ENCODE measurements at regions not wholly inside any gene's neighbourhood (a gene's known extent, or its start where the extent isn't known, plus 50 kb on each side); places are given as distances from the start of the nearest gene placed in this dataset.
"Not testable (repeated sequence)": the region's sequence is repeated elsewhere in the genome, so short reads cannot be mapped to it uniquely, and the experiment has no call there.

DNA sequence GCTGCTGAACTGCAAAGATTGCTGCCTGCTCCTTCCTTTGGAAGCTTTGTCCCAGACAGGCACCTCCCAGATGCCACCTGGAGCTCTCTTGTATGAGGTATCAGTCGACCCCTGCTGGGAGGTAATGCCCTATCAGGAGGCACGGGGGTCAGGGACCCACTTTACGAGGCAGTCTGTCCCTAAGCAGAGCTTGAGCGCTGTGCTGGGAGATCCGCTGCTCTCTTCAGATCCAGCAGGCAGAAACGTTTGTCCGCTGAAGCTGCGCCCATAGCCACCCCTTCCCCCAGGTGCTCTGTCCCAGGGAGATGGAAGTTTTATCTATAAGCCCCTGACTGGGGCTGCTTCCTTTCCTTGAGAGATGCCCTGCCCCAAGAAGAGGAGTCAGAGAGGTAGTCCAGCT, 197.5 kb downstream of the NAF1 start:
- no peaks in the 10 kb centered on the region for H3K36me3 Mint-ChIP-seq
- H3K27ac Mint-ChIP-seq = no peak overlapping the region
- H3K27me3 Mint-ChIP-seq = no peaks in the 10 kb centered on the region
- ATAC-seq = no peak
- peaks cover 5% of the 10 kb centered on the region for H3K9me3 Mint-ChIP-seq
- no peaks in the 10 kb centered on the region for H3K4me1 Mint-ChIP-seq
- H3K4me3 Mint-ChIP-seq = no peak overlapping the region

DNA sequence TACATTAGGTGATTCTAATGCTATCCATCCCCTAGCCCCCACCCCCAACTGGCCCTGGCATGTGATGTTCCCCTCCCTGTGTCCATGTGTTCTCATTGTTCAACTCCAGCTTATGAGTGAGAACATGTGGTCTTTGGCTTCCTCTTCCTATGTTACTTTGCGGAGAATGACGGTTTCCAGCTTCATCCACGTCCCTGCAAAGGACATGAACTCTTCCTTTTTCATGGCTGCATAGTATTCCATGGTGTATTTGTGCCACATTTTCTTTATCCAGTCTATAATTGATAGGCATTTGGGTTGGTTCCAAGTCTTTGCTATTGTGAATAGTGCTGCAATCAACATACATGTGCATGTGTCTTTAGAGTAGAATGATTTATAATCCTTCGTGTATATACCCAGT, 200.7 kb downstream of the NAF1 start:
- H3K4me1 Mint-ChIP-seq, H3K9me3 Mint-ChIP-seq, H3K36me3 Mint-ChIP-seq, ATAC-seq, H3K4me3 Mint-ChIP-seq, H3K27ac Mint-ChIP-seq, H3K27me3 Mint-ChIP-seq: not testable (repeated sequence)

DNA sequence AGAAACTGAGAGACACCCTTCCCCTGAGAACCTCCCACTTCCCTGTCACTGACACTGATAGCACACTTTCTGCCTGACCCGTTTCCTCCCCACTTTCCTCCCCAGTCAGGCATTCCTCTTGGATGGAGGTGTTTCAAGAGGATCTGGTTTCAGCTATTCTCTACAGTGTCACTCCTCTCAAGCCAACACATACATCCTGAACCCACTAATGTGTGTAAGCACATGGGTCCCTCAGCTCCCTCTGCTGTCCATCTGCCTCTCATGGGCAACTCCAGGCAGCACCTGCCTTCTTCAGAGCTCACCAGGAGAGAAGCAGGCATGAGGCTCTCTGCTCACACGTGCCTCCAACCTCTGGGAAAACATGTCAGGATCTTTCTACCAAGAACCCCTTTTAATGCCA, 207.6 kb downstream of the NAF1 start:
- H3K4me1 Mint-ChIP-seq = no peaks in the 10 kb centered on the region
- ATAC-seq = peak; percentile 42
- no peak overlapping the region for H3K27ac Mint-ChIP-seq
- no peaks in the 10 kb centered on the region for H3K36me3 Mint-ChIP-seq
- H3K9me3 Mint-ChIP-seq = no peaks in the 10 kb centered on the region
- no peak overlapping the region for H3K4me3 Mint-ChIP-seq
- H3K27me3 Mint-ChIP-seq = no peaks in the 10 kb centered on the region

DNA sequence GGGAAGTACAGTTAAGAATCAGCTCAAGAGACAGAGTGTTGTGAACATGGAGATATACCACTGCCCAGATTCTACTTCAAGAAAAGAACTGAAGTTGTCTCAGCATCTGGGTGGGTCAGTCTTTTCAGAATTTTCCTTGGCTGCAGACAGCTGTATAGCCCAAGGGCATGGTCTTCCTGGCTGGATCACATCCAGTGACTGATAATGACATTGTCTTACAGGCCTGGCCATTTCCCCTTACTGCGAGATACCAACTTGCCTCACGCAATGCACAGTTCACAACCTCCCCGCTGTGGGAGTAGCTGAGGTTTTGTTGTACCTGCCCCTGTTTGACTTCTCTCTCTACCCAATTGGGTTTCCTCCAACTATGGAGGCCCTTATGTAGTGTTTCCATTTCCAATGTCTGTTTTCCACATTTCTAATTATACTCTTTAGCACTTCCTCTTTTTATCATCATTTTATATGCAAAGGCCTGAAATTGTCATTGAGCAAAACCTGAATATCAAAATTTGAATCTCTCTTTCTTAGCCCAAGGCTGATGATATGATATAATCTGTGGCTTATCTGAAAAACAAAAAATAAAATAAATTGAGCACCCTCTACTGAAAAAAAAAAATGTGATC, 209.1 kb downstream of the NAF1 start:
- H3K27ac Mint-ChIP-seq = no peak overlapping the region
- no peaks in the 10 kb centered on the region for H3K27me3 Mint-ChIP-seq
- no peak overlapping the region for H3K4me3 Mint-ChIP-seq
- H3K9me3 Mint-ChIP-seq = no peaks in the 10 kb centered on the region
- no peaks in the 10 kb centered on the region for H3K4me1 Mint-ChIP-seq
- H3K36me3 Mint-ChIP-seq = no peaks in the 10 kb centered on the region
- no peak for ATAC-seq

DNA sequence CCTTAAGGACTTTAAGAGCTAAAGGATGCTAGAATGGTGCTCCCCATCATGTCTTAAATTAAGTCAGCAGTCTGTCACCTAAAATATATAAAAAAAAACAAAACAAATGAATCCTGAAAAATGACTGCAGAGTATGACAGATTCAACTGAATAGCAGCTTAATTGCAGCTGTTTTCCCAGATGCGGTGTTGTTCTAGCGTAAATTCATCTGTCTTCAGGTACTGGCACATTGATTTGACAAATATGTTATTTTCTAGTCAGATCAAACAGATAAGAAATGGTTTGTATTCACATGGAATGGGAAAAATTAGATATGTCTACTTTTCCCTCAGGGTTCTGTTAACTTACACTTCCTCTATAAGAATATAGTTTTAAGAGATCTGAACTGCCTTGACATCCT, 211.7 kb downstream of the NAF1 start:
- Mint-ChIP-seq H3K27me3 (no peaks in the 10 kb centered on the region), H3K4me1 (no peaks in the 10 kb centered on the region), H3K9me3 (no peaks in the 10 kb centered on the region), H3K27ac (no peak overlapping the region), H3K36me3 (no peaks in the 10 kb centered on the region), H3K4me3 (no peak overlapping the region)
- ATAC-seq = no peak

DNA sequence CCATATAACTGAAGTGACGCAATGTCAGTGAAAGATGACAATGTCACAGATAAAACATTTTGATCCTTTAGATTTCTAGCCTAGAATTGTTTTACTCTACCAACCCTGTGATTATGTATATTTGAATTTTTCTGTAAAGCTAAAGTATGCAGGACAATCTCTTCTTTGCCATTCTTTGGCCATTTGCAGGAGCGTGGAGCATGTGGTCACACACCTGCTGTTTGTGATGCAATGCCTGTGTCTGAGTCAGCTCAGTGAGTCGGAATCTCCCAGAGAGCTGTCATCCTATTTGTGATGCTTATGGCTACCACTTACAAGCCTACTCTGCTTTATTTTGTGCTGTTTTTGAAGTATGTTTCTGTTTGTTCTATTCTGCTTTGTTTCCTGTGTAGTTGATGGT, 214.5 kb downstream of the NAF1 start:
- H3K9me3 Mint-ChIP-seq = no peaks in the 10 kb centered on the region
- no peak overlapping the region for H3K4me3 Mint-ChIP-seq
- no peaks in the 10 kb centered on the region for H3K27me3 Mint-ChIP-seq
- H3K27ac Mint-ChIP-seq = no peak overlapping the region
- no peak for ATAC-seq
- no peaks in the 10 kb centered on the region for H3K4me1 Mint-ChIP-seq
- H3K36me3 Mint-ChIP-seq = no peaks in the 10 kb centered on the region

DNA sequence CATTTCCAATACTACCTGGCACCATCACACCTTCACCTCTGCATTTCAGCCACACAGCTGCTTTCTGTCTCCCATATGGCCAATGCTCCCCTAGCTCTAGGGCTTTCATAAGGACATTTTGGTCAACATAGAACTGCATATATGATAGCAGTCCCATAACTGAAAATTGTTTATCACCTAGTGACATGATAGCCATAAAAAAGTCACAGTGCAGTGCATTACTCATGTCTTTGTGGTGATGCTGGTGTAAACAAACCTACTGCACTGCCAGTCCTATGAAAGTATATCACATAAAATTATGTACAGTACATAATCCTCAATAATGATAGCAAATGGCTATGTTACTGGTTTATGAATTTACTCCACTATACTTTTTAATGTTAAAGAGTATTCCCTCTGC, 221.0 kb downstream of the NAF1 start:
- Mint-ChIP-seq H3K27ac (no peak overlapping the region), H3K27me3 (peaks cover 14% of the 10 kb centered on the region), H3K4me1 (no peaks in the 10 kb centered on the region), H3K36me3 (no peaks in the 10 kb centered on the region), H3K9me3 (no peaks in the 10 kb centered on the region), H3K4me3 (no peak overlapping the region)
- ATAC-seq = no peak

DNA sequence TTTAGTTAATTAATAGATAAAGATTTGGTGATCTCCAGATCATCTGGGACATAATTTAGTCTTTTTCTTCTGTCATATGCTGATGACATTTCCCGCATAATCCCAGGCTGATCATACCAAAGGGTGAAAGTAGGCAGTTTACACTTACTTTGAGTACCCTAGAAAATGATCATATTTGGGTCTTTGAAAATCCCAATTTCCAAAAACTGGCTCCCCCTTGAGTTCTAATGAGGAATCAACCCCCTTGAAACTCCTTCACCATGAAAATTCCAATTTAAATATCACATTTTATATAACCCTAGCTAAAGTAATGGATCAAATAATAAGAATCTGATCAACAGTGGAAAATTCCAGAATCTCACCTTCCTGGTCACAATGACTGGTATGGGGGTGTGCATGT, 223.4 kb downstream of the NAF1 start:
- Mint-ChIP-seq H3K9me3 (no peaks in the 10 kb centered on the region), H3K4me3 (no peak overlapping the region)

DNA sequence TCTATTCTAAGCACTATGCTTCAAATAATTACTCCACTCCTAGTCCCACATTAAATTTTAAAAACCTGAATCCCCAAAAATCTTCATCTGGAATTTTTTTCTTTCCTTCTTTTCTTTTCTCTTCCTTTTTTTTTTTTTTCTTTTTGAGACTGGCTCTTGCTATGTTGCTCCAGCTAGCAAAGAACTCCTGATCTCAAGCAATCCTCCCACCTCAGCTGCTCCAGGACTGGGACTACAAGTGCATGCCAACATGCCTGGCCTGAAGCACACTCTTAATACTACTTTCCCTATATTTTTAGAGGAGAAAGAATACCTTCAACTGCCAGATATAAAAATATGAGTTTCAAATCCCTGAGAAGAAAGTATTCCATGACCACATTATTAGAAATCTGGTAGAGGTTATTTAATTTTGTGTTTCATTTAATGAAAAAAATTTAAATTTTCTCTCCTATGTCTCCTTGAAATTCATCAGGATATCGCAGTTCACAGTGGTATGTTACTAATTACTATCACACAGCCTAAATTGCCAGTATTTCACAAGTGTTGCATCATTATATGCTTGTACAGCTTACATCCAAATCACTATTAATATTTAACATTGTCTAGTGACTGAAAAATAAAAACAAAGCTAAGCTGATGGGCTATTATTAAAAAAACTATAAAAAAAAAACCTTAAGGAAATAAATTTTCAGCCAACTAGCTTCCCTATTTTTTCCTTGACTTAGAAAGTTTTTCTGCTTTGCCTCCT, 227.8 kb downstream of the NAF1 start:
- no peaks in the 10 kb centered on the region for H3K36me3 Mint-ChIP-seq
- no peaks in the 10 kb centered on the region for H3K9me3 Mint-ChIP-seq
- no peak for ATAC-seq
- H3K4me1 Mint-ChIP-seq = no peaks in the 10 kb centered on the region
- H3K27ac Mint-ChIP-seq = no peak overlapping the region
- no peak overlapping the region for H3K4me3 Mint-ChIP-seq
- no peaks in the 10 kb centered on the region for H3K27me3 Mint-ChIP-seq

More for the DNA sequence above, 223.4 kb downstream of the NAF1 start:
- no peaks in the 10 kb centered on the region for H3K36me3 Mint-ChIP-seq
- no peak overlapping the region for H3K27ac Mint-ChIP-seq
- H3K4me1 Mint-ChIP-seq = no peaks in the 10 kb centered on the region
- peaks cover 14% of the 10 kb centered on the region for H3K27me3 Mint-ChIP-seq
- ATAC-seq = no peak

DNA sequence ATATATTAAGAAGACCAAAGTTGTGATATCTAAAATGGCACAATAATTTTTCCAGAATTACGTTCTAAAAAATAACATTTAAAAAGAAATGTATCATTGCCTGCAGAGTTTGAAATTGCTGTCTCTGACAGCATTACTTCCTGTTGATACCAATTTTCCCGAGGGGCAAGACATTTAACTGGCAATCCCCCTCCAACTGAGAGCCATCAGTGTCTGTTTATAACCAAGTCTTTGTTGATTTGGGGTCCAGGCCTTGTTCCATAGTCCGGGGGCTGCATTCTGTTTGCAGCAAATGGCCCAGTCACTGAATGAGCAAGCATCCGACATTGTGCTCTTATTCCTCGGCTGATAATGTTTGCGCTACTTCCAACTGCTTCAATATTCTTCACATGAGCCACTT, 231.5 kb downstream of the NAF1 start:
- no peaks in the 10 kb centered on the region for H3K36me3 Mint-ChIP-seq
- no peak overlapping the region for H3K27ac Mint-ChIP-seq
- ATAC-seq = no peak
- no peaks in the 10 kb centered on the region for H3K27me3 Mint-ChIP-seq
- no peaks in the 10 kb centered on the region for H3K9me3 Mint-ChIP-seq
- no peaks in the 10 kb centered on the region for H3K4me1 Mint-ChIP-seq
- no peak overlapping the region for H3K4me3 Mint-ChIP-seq

DNA sequence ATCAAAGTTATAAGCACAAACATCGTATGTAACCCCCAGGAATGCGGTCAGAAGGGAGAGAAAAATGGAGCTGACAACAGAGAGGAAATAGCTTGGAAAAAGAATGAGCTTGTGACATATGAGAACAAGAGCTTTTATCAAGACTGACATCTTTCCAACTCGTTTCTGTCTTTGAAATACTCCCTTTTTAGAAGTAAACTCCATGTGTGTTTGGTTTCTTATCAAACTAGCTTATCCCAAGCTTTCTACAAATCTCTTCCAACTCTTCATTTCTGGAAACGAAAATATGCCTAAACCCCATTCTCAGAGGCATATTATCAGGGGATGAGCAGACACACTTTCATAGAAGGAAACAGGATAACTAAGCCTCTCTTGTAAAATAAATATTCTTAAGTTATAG, 235.4 kb downstream of the NAF1 start:
- Mint-ChIP-seq H3K27ac (no peak overlapping the region), H3K4me3 (no peak overlapping the region), H3K27me3 (no peaks in the 10 kb centered on the region), H3K9me3 (no peaks in the 10 kb centered on the region), H3K36me3 (no peaks in the 10 kb centered on the region), H3K4me1 (no peaks in the 10 kb centered on the region)
- no peak for ATAC-seq

DNA sequence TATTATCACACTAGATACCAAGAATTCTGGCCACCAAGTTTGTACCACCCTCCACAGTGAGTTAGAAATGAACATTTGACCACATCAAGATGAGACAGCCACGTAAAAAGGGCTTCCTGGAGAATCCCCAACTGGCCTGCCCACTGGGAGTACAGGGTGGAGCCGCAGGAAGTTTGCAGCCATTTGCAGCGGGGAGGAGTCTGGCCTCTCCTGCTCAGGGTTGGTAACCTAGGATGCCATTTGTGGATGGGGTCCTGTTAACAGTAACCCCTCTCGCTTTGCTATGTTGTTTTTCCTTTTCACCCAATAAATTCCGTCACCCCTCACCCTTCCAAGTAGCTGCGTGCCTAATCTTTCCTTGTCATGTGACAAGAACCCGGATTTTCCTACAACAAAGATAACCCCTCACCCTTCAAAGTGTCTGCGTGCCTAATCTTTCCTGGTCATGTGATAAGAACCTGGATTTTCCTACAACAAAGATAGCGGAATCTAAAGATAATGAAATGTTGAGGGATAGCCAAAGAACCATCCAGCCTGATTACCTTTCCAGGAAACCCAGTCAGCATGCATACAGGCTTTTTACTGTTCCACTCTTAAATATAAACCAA, 245.4 kb downstream of the NAF1 start:
- no peak overlapping the region for H3K4me3 Mint-ChIP-seq
- H3K9me3 Mint-ChIP-seq = peaks cover 3% of the 10 kb centered on the region
- ATAC-seq = no peak
- no peaks in the 10 kb centered on the region for H3K27me3 Mint-ChIP-seq
- no peak overlapping the region for H3K27ac Mint-ChIP-seq
- no peaks in the 10 kb centered on the region for H3K4me1 Mint-ChIP-seq
- H3K36me3 Mint-ChIP-seq = no peaks in the 10 kb centered on the region

DNA sequence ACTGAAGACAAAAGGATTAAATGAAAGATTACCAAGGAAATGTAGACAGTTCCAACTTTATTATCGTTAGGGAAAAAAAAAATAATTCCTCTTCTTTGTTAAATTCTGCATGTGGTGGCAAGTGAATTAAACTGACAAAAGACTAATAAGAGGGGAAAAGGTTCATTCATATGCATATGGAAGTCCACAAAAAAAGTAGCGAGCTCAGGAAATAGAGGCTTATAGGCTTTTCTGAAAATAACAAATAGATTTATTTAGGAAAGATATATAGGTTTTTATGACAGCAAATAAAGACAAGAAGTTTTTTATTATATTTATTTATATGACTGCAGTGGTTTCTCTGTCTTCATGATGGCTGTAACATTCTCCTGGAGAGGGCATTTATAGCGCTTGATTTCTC, 246.0 kb downstream of the NAF1 start:
- no peak for ATAC-seq
- no peak overlapping the region for H3K27ac Mint-ChIP-seq
- H3K27me3 Mint-ChIP-seq = no peaks in the 10 kb centered on the region
- H3K9me3 Mint-ChIP-seq = peaks cover 4% of the 10 kb centered on the region
- no peaks in the 10 kb centered on the region for H3K4me1 Mint-ChIP-seq
- H3K4me3 Mint-ChIP-seq = no peak overlapping the region
- H3K36me3 Mint-ChIP-seq = no peaks in the 10 kb centered on the region

DNA sequence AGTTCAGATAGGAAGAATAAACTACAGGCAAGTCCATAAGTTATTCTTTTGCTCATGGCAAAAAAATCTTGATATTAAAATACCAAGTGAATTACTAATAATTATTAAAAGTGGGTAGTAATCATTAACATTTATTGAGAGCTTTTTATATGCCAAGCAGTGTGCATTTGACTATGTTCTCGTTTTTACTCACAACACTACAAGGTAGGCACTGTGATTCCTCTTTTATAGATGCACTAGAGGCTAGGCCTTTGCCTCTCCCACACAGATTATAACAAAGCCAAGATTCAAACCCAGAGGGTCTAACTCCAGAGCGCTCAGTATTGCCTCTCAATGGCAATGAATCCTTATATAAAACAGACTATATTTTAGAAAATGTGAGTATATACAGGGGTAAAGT, 254.2 kb downstream of the NAF1 start:
- Mint-ChIP-seq H3K9me3 (peaks cover 3% of the 10 kb centered on the region), H3K36me3 (no peaks in the 10 kb centered on the region), H3K27ac (no peak overlapping the region), H3K4me1 (no peaks in the 10 kb centered on the region), H3K27me3 (peaks cover 21% of the 10 kb centered on the region), H3K4me3 (no peak overlapping the region)
- no peak for ATAC-seq

DNA sequence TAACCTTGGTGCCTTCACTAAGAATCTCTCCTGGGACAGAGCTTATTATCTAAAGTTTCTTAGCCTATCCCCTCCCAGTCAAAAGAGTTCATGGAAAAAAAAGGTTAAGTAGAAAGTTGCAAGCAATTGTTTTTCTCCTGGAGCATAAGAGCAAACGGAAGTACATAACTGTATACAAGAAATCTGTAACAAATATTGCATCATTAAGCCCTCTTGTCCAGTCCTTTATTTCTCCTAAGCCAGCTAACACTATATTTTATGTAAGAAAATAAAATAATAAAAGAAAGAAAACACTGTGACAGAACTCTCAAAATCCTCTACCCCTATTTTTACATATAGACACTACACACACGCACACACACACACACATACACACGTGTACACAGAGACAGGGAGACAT, 255.3 kb downstream of the NAF1 start:
- no peak for ATAC-seq
- no peak overlapping the region for H3K27ac Mint-ChIP-seq
- H3K4me1 Mint-ChIP-seq = no peaks in the 10 kb centered on the region
- peaks cover 3% of the 10 kb centered on the region for H3K9me3 Mint-ChIP-seq
- H3K4me3 Mint-ChIP-seq = no peak overlapping the region
- H3K27me3 Mint-ChIP-seq = peaks cover 21% of the 10 kb centered on the region
- no peaks in the 10 kb centered on the region for H3K36me3 Mint-ChIP-seq

DNA sequence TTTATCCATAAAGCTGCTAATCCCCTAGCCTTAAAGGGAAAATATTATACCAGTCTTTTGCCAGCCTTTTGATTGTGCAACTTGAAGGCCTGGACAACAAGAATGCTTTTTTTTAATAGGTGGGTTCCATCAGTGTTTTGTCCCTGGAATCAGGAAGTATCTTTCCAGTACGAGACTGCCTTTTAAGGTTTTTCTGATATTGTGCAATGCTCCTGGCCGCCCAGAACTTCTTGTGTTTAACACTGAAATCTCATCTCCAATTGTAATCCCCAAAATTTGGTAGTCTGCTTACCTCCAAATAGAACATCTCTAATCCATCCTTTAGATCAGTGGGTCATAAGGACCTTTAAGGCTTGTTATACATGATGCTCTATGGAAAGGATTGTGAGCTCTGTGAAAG, 256.7 kb downstream of the NAF1 start:
- Mint-ChIP-seq H3K9me3 (peaks cover 3% of the 10 kb centered on the region), H3K36me3 (no peaks in the 10 kb centered on the region), H3K4me3 (no peak overlapping the region), H3K27me3 (peaks cover 21% of the 10 kb centered on the region), H3K27ac (no peak overlapping the region), H3K4me1 (no peaks in the 10 kb centered on the region)
- ATAC-seq = no peak

Measured in stimulated activated memory B cell treated with anti-CD40 and anti-IgM and Interleukin-4, amounts not matched to agents 10 μg/mL and 1 μg/mL and 100 μg/mL, for 72 hours (primary cell).